GM12874 (cell line): ENCODE measurements at regions not wholly inside any gene's neighbourhood (a gene's known extent, or its start where the extent isn't known, plus 50 kb on each side); places are given as distances from the start of the nearest gene placed in this dataset.

Experiments
- CTCF ChIP-seq: IDR thresholded peaks from 2 replicates; pipeline ENCODE4 v1.5.1; 2011; ENCODE audit warnings: low read depth, mild to moderate bottlenecking, control low read depth, low read length, moderate library complexity; ENCODE audit not compliant: insufficient read depth

GRCh38 chr7:98691619-98692018, 74.5 kb downstream of the NPTX2 start:
- TF ChIP-seq CTCF: no peak

- TF ChIP-seq CTCF: no peak
Observed at GRCh38 chr7:98697083-98697482, 80.0 kb downstream of the NPTX2 start.

GRCh38 chr7:98697485-98698240, 80.6 kb downstream of the NPTX2 start:
- no peak for TF ChIP-seq CTCF

- TF ChIP-seq CTCF: no peak
Observed at GRCh38 chr7:98698976-98699375, 81.9 kb downstream of the NPTX2 start.

- TF ChIP-seq CTCF: no peak
Observed at GRCh38 chr7:98700533-98700932, 83.4 kb downstream of the NPTX2 start.

GRCh38 chr7:98701372-98701771, 84.3 kb downstream of the NPTX2 start:
- no peak for TF ChIP-seq CTCF

- no peak for TF ChIP-seq CTCF
Observed at GRCh38 chr7:98702021-98702420, 84.9 kb downstream of the NPTX2 start.
